ENCODE measurements at regions not wholly inside any gene's neighbourhood (a gene's known extent, or its start where the extent isn't known, plus 50 kb on each side); places are given as distances from the start of the nearest gene placed in this dataset.

DNA sequence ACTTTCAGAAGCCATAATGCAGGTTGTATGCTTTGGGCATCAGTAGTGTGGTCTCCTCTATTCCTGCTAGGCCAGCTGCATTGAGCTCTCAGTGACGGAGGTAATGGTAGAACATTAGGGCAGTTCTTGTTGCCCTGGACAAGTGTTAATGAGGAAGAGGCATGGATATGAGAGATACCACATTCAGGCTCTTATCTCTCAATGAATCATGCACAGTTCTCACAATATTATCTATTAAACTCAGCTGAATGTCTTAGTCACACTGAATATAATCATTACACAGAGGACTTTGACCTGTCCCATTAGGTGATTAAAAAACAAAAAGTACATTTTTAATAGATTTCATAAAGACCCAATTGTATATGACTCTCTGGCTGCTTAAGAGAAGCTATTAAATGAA lies 76.6 kb upstream of the SSBP2 start:
- no peak for TF ChIP-seq ZFX (IDR thresholded peaks at IDR 0.05)
- TF ChIP-seq, protein P1, sequence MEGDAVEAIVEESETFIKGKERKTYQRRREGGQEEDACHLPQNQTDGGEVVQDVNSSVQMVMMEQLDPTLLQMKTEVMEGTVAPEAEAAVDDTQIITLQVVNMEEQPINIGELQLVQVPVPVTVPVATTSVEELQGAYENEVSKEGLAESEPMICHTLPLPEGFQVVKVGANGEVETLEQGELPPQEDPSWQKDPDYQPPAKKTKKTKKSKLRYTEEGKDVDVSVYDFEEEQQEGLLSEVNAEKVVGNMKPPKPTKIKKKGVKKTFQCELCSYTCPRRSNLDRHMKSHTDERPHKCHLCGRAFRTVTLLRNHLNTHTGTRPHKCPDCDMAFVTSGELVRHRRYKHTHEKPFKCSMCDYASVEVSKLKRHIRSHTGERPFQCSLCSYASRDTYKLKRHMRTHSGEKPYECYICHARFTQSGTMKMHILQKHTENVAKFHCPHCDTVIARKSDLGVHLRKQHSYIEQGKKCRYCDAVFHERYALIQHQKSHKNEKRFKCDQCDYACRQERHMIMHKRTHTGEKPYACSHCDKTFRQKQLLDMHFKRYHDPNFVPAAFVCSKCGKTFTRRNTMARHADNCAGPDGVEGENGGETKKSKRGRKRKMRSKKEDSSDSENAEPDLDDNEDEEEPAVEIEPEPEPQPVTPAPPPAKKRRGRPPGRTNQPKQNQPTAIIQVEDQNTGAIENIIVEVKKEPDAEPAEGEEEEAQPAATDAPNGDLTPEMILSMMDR (conservative IDR thresholded peaks at IDR 0.05), result no peak

Measured in C4-2B (cell line).